Hepatocyte (in vitro differentiated cells): ENCODE measurements at regions not wholly inside any gene's neighbourhood (a gene's known extent, or its start where the extent isn't known, plus 50 kb on each side); places are given as distances from the start of the nearest gene placed in this dataset.
"Not testable (repeated sequence)": the region's sequence is repeated elsewhere in the genome, so short reads cannot be mapped to it uniquely, and the experiment has no call there.

Source experiments
- DNase-seq: peaks from one replicate; pipeline ENCODE4 v3.0.0-alpha.2; 2016; ENCODE audit warnings: low spot score
- H2AFZ ChIP-seq: fragments of 200-600 bp; sonication (generic); 2 replicates; pipeline ENCODE4 v1.6.0; 2016; ENCODE audit warnings: antibody characterized with exemption, mild to moderate bottlenecking
- H3K27ac ChIP-seq: fragments of 200-600 bp; sonication (generic); 2 replicates; pipeline ENCODE4 v1.5.1; 2016; ENCODE audit warnings: mild to moderate bottlenecking
- H3K27me3 ChIP-seq: fragments of 200-600 bp; sonication (generic); 2 replicates; pipeline ENCODE4 v1.6.1; 2016
- H3K36me3 ChIP-seq: fragments of 200-600 bp; sonication (generic); replicated peaks from 2 replicates; pipeline ENCODE4 v1.5.1; 2016; ENCODE audit warnings: low read depth; ENCODE audit not compliant: insufficient read depth
- H3K4me1 ChIP-seq: fragments of 200-600 bp; sonication (generic); 2 replicates; pipeline ENCODE4 v1.5.1; 2016; ENCODE audit warnings: mild to moderate bottlenecking, moderate library complexity; ENCODE audit not compliant: insufficient read depth
- H3K4me2 ChIP-seq: fragments of 200-600 bp; sonication (generic); 2 replicates; pipeline ENCODE4 v1.6.0; 2016
- H3K4me3 ChIP-seq: fragments of 200-600 bp; sonication (generic); 2 replicates; pipeline ENCODE4 v1.5.1; 2016; ENCODE audit warnings: mild to moderate bottlenecking
- H3K79me2 ChIP-seq: fragments of 200-600 bp; sonication (generic); 2 replicates; pipeline ENCODE4 v1.6.0; 2017; ENCODE audit warnings: mild to moderate bottlenecking
- H3K9me2 ChIP-seq: fragments of 200-600 bp; sonication (generic); replicated peaks from 2 replicates; pipeline ENCODE4 v1.6.0; 2017; ENCODE audit warnings: mild to moderate bottlenecking; ENCODE audit not compliant: insufficient read depth
- H3K9me3 ChIP-seq: fragments of 200-600 bp; sonication (generic); 2 replicates; pipeline ENCODE4 v1.5.1; 2016; ENCODE audit warnings: low read depth, mild to moderate bottlenecking
- H4K20me1 ChIP-seq: fragments of 200-600 bp; sonication (generic); 2 replicates; pipeline ENCODE4 v1.6.0; 2016; ENCODE audit warnings: mild to moderate bottlenecking; ENCODE audit not compliant: insufficient read depth, poor library complexity, severe bottlenecking
- CTCF ChIP-seq: fragments of 200-600 bp; sonication (generic); IDR thresholded peaks from 2 replicates; pipeline ENCODE4 v1.5.1; 2016; ENCODE audit warnings: antibody characterized with exemption, mild to moderate bottlenecking; ENCODE audit not compliant: poor library complexity
- EZH2 ChIP-seq: fragments of 200-600 bp; sonication (generic); IDR thresholded peaks from 2 replicates; pipeline ENCODE4 v1.6.1; 2016; ENCODE audit warnings: antibody characterized with exemption, mild to moderate bottlenecking, borderline replicate concordance
- EZH2phosphoT487 ChIP-seq: fragments of 200-600 bp; sonication (generic); IDR thresholded peaks from one replicate; pipeline ENCODE4 v1.6.1; 2018; ENCODE audit warnings: antibody characterized with exemption, mild to moderate bottlenecking, low read depth, moderate library complexity; ENCODE audit not compliant: unreplicated experiment, severe bottlenecking
- WGBS: methylation state at CpG from one replicate; pipeline ENCODE4 v1.1.6; 2016; ENCODE audit warnings: low lambda C conversion rate; ENCODE audit errors: missing lambda C conversion rate; 5-methylcytosine and 5-hydroxymethylcytosine counted together

GRCh38 chrX:497186-498014, 110.7 kb upstream of the PPP2R3B start:
- H3K4me3 ChIP-seq: no peak overlapping the region
- no peaks in the 10 kb centered on the region for H3K79me2 ChIP-seq
- no peak overlapping the region for H3K27ac ChIP-seq
- no peaks in the 10 kb centered on the region for H3K9me3 ChIP-seq
- H3K4me1 ChIP-seq: no peaks in the 10 kb centered on the region
- DNase-seq: no peak
- no peak overlapping the region for H2AFZ ChIP-seq
- H3K36me3 ChIP-seq: no peaks in the 10 kb centered on the region
- H3K27me3 ChIP-seq: peaks cover 17% of the 10 kb centered on the region
- no peaks in the 10 kb centered on the region for H3K9me2 ChIP-seq
- H4K20me1 ChIP-seq: no peaks in the 10 kb centered on the region
- TF ChIP-seq EZH2phosphoT487 (no peak), EZH2 (no peak), CTCF (no peak)
- WGBS: 76% methylated on average over 39 of the region's 39 CpGs
- no peak overlapping the region for H3K4me2 ChIP-seq

GRCh38 chrX:498901-499300, 112.2 kb upstream of the PPP2R3B start:
- H3K4me3 ChIP-seq, H3K9me3 ChIP-seq, H3K4me2 ChIP-seq, DNase-seq, H4K20me1 ChIP-seq, H2AFZ ChIP-seq, H3K9me2 ChIP-seq, H3K4me1 ChIP-seq, H3K79me2 ChIP-seq, H3K27ac ChIP-seq, H3K36me3 ChIP-seq: not testable (repeated sequence)
- H3K27me3 ChIP-seq: peaks cover 17% of the 10 kb centered on the region
- WGBS: 85% methylated on average over 12 of the region's 12 CpGs

GRCh38 chrX:499870-500364, 113.2 kb upstream of the PPP2R3B start:
- no peak for TF ChIP-seq EZH2phosphoT487
- TF ChIP-seq EZH2: no peak
- TF ChIP-seq CTCF: no peak
- Histone ChIP-seq H2AFZ (no peak overlapping the region), H3K4me1 (no peaks in the 10 kb centered on the region), H4K20me1 (no peaks in the 10 kb centered on the region), H3K4me3 (no peak overlapping the region), H3K36me3 (no peaks in the 10 kb centered on the region), H3K9me2 (no peaks in the 10 kb centered on the region), H3K27me3 (peaks cover 17% of the 10 kb centered on the region), H3K79me2 (no peaks in the 10 kb centered on the region), H3K27ac (no peak overlapping the region), H3K4me2 (peak overlapping the region; percentile 59), H3K9me3 (no peaks in the 10 kb centered on the region)
- DNase-seq: no peak
- 4% methylated on average over 20 of the region's 21 CpGs for WGBS

- no peaks in the 10 kb centered on the region for H3K4me1 ChIP-seq
- 63% methylated on average over 30 of the region's 31 CpGs for WGBS
- H3K79me2 ChIP-seq: no peaks in the 10 kb centered on the region
- no peak overlapping the region for H2AFZ ChIP-seq
- H3K4me2 ChIP-seq: no peak overlapping the region
- no peak for DNase-seq
- TF ChIP-seq EZH2phosphoT487 (no peak), CTCF (no peak), EZH2 (no peak)
- peaks cover 17% of the 10 kb centered on the region for H3K27me3 ChIP-seq
- H3K4me3 ChIP-seq: no peak overlapping the region
- H3K36me3 ChIP-seq: no peaks in the 10 kb centered on the region
- no peaks in the 10 kb centered on the region for H4K20me1 ChIP-seq
- H3K27ac ChIP-seq: no peak overlapping the region
- H3K9me3 ChIP-seq: no peaks in the 10 kb centered on the region
- H3K9me2 ChIP-seq: no peaks in the 10 kb centered on the region
Measured at GRCh38 chrX:500481-501010, 113.8 kb upstream of the PPP2R3B start.
